Prostate gland (tissue), 2 donors: ENCODE measurements at regions not wholly inside any gene's neighbourhood (a gene's known extent, or its start where the extent isn't known, plus 50 kb on each side); places are given as distances from the start of the nearest gene placed in this dataset.

ENCODE experiments used
- DNase-seq: peaks from one replicate; pipeline ENCODE4 v3.0.0-alpha.2; 2019; ENCODE audit warnings: low spot score
- H3K27ac ChIP-seq, 2 donors: fragments of 200-600 bp; sonication (generic); 2 replicates each; pipeline ENCODE4 v1.5.1; 2017 to 2019
- H3K27me3 ChIP-seq: fragments of 200-600 bp; sonication (generic); replicated peaks from 2 replicates; pipeline ENCODE4 v1.5.1; 2019; ENCODE audit not compliant: insufficient read depth
- H3K36me3 ChIP-seq, 2 donors: fragments of 200-600 bp; sonication (generic); 1 replicate in 1 of 2; 2 replicates in 1 of 2; pipeline versions ENCODE4 v1.5.1 to v1.8.1; 2017 to 2019
- H3K4me1 ChIP-seq: fragments of 200-600 bp; sonication (generic); replicated peaks from 2 replicates; pipeline ENCODE4 v1.5.1; 2019
- H3K4me3 ChIP-seq, 2 donors: fragments of 200-600 bp; sonication (generic); 2 replicates each; pipeline ENCODE4 v1.5.1; 2017 to 2019
- H3K9me3 ChIP-seq: fragments of 200-600 bp; sonication (generic); 2 replicates; pipeline ENCODE4 v1.5.1; 2017
- POLR2A ChIP-seq: fragments of 450-650 bp; IDR thresholded peaks from one replicate; pipeline ENCODE4 v1.6.1; 2016; ENCODE audit warnings: antibody characterized with exemption, mild to moderate bottlenecking
- POLR2AphosphoS5 ChIP-seq: sonication (generic); formaldehyde crosslinking; IDR thresholded peaks from one replicate; pipeline ENCODE4 v1.6.1; 2017; ENCODE audit warnings: antibody characterized with exemption
- WGBS: methylation state at CpG from one replicate; pipeline ENCODE4 v1.1.5; 2018; 5-methylcytosine and 5-hydroxymethylcytosine counted together
- intact Hi-C: fragments of 100-400 bp; cut with DNase I; formaldehyde crosslinking; loops from one replicate; pipeline ENCODE4 v1.14.2; 2022
- TF ChIP-seq, protein P1 (sequence below), 4 experiments: fragments of 200-600 bp in 2 of 4; fragments of 450-650 bp in 2 of 4; sonication (generic) in 2 of 4; IDR thresholded peaks; 1 replicate in 3 of 4; 2 replicates in 1 of 4; pipeline ENCODE4 v1.5.1; 2016 to 2019; ENCODE audit warnings: antibody characterized with exemption in 4 of 4, mild to moderate bottlenecking in 2 of 4, moderate library complexity in 2 of 4

GRCh38 chr2:144830543-144830942 is 310.6 kb upstream of the ZEB2 start:
- 80% methylated on average over 3 of the region's 3 CpGs for WGBS
- Histone ChIP-seq H3K4me1 (no peaks in the 10 kb centered on the region), H3K36me3 (no peaks in the 10 kb centered on the region), H3K27me3 (no peaks in the 10 kb centered on the region), H3K9me3 (no peaks in the 10 kb centered on the region), H3K27ac (no peak overlapping the region), H3K4me3 (no peak overlapping the region)
- no peak for TF ChIP-seq POLR2AphosphoS5
- TF ChIP-seq, protein P1, sequence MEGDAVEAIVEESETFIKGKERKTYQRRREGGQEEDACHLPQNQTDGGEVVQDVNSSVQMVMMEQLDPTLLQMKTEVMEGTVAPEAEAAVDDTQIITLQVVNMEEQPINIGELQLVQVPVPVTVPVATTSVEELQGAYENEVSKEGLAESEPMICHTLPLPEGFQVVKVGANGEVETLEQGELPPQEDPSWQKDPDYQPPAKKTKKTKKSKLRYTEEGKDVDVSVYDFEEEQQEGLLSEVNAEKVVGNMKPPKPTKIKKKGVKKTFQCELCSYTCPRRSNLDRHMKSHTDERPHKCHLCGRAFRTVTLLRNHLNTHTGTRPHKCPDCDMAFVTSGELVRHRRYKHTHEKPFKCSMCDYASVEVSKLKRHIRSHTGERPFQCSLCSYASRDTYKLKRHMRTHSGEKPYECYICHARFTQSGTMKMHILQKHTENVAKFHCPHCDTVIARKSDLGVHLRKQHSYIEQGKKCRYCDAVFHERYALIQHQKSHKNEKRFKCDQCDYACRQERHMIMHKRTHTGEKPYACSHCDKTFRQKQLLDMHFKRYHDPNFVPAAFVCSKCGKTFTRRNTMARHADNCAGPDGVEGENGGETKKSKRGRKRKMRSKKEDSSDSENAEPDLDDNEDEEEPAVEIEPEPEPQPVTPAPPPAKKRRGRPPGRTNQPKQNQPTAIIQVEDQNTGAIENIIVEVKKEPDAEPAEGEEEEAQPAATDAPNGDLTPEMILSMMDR (IDR thresholded peaks at IDR 0.05): no peak
- TF ChIP-seq POLR2A: no peak
- intact Hi-C loops: no loop called here
- DNase-seq: no peak

GRCh38 chr2:144827404-144827803 is 307.5 kb upstream of the ZEB2 start:
- no peaks in the 10 kb centered on the region for H3K4me1 ChIP-seq
- no peaks in the 10 kb centered on the region for H3K27me3 ChIP-seq
- TF ChIP-seq POLR2AphosphoS5 (no peak), POLR2A (no peak)
- TF ChIP-seq, protein P1 (IDR thresholded peaks at IDR 0.05): no peak
- no peak for DNase-seq
- H3K4me3 ChIP-seq: no peak overlapping the region
- intact Hi-C loops: no loop called here
- H3K9me3 ChIP-seq: no peaks in the 10 kb centered on the region
- no peaks in the 10 kb centered on the region for H3K36me3 ChIP-seq
- WGBS: 46% methylated on average over 2 of the region's 2 CpGs
- H3K27ac ChIP-seq: no peak overlapping the region

GRCh38 chr2:144826105-144826504 is 306.2 kb upstream of the ZEB2 start:
- intact Hi-C loops: no loop called here
- TF ChIP-seq POLR2AphosphoS5 (no peak), POLR2A (no peak)
- TF ChIP-seq, protein P1 (IDR thresholded peaks at IDR 0.05): no peak
- DNase-seq: no peak
- WGBS: 46% methylated on average over 2 of the region's 2 CpGs
- Histone ChIP-seq H3K4me1 (no peaks in the 10 kb centered on the region), H3K36me3 (no peaks in the 10 kb centered on the region), H3K9me3 (no peaks in the 10 kb centered on the region), H3K27me3 (no peaks in the 10 kb centered on the region), H3K27ac (no peak overlapping the region), H3K4me3 (no peak overlapping the region)

DNA sequence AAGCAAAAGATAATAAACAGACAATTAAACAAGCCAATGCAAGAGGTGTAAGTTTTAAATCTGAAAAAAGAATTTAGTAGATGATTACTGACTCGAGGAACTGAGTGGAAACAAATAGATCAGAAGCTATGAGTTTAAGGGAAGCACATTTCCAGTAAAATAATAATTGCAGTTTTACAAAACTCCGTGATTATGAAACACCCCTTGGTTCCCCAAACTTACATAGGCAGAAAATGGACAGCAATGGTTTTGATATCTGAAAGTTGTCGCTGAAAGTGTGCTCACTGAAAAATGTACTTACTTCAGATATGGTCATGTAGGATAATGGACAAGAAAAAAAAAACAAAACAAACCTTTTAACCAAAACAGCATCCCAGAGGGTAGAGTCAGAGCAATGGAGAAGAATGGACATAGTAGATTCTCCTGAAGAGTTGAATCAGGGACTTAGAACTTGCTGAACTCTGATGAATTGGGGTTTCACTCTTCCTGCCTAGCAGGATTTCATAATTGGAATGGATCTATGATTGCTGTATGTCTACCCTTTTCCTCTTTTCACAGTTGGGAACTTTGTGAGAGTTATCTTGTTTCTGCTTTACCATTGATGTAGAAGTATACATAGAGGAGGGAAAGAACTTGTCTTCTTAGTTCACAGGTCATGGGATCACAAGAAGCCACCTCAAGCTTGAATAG is 305.6 kb upstream of the ZEB2 start:
- Histone ChIP-seq H3K9me3 (no peaks in the 10 kb centered on the region), H3K4me3 (no peak overlapping the region), H3K4me1 (no peaks in the 10 kb centered on the region), H3K27ac (no peak overlapping the region), H3K36me3 (no peaks in the 10 kb centered on the region), H3K27me3 (no peaks in the 10 kb centered on the region)
- WGBS: 82% methylated on average over 3 of the region's 3 CpGs
- intact Hi-C loops: no loop called here
- no peak for DNase-seq
- TF ChIP-seq POLR2A (no peak), POLR2AphosphoS5 (no peak)
- TF ChIP-seq, protein P1 (IDR thresholded peaks at IDR 0.05): no peak
